Activated CD8-positive, alpha-beta memory T cell treated with anti-CD3 and anti-CD28 coated beads, Interleukin-2, amount 10 ng/mL, durations not matched to agents 7 days and 5 days (primary cell): ENCODE measurements at regions not wholly inside any gene's neighbourhood (a gene's known extent, or its start where the extent isn't known, plus 50 kb on each side); places are given as distances from the start of the nearest gene placed in this dataset. TPM values are rescaled to one million over a fixed set of nuclear protein-coding genes. Genes with fewer than 3 reads are reported as not detected.

Source experiments
- microRNA-seq: library from miRNA; unstranded; fragments of <30 nt; microRNA quantifications from one replicate; pipeline ENCODE4 v1.2.0, GENCODE V29; 2022

Small RNA genes in the stretch of these regions (microRNA-seq; reads per million reads assigned to microRNA genes)
- not detected for gene MIR7159
